ENCODE measurements at regions not wholly inside any gene's neighbourhood (a gene's known extent, or its start where the extent isn't known, plus 50 kb on each side); places are given as distances from the start of the nearest gene placed in this dataset.

- H3K4me1 ChIP-seq (ENCODE audit: control insufficient read depth, insufficient read depth, low read length): no peaks in the 10 kb centered on the region
- no peaks in the 10 kb centered on the region for H3K36me3 ChIP-seq (ENCODE audit: control insufficient read depth, insufficient read depth, low read length)
- BruUV-seq (replicated peaks): no TSS peak
- in situ Hi-C loops (cut with HindIII; ENCODE audit: low pct_unique_long_range_greater_than_20kb, low sequenced_read_pairs): no loop called here
- intact Hi-C loops (cut with micrococcal nuclease; ENCODE audit: unreplicated experiment): no loop called here
- peaks cover 6% of the 10 kb centered on the region; the same call in 1 of the 2 replicates for H3K27me3 ChIP-seq (ENCODE audit: control insufficient read depth, insufficient read depth, low read length)
- no peak overlapping the region for H3K27ac ChIP-seq (ENCODE audit: low read length)
- H3K9me3 ChIP-seq (ENCODE audit: control insufficient read depth, insufficient read depth, low read depth, low read length): no peaks in the 10 kb centered on the region
- no peak for ATAC-seq
- POLR2A ChIA-PET: no interaction called here
- TF ChIP-seq TCF7L2 (IDR thresholded peaks at IDR 0.05; ENCODE audit: low read depth, low read length): no peak
- no peak for TF ChIP-seq SIN3A (IDR thresholded peaks at IDR 0.05; ENCODE audit: borderline replicate concordance, insufficient read depth, low read depth, low read length)
- TF ChIP-seq CTCF (IDR thresholded peaks at IDR 0.05): no peak
- no peak for TF ChIP-seq POLR2AphosphoS5 (IDR thresholded peaks at IDR 0.05; ENCODE audit: low read depth, low read length)
- no peak for TF ChIP-seq REST (IDR thresholded peaks at IDR 0.05; ENCODE audit: insufficient read depth in 1 of 2, low read depth in 2 of 2, low read length in 1 of 2)
- DNase-seq (ENCODE audit: low read depth, low spot score): no peak
- no peak overlapping the region for H3K4me3 ChIP-seq (ENCODE audit: low read depth in 2 of 2, low read length in 2 of 2)
- CTCF ChIA-PET: no interaction called here
Measured at GRCh38 chr2:134776836-134777235, 58.0 kb upstream of the TMEM163 start.

GRCh38 chr2:134777593-134777992 lies 58.8 kb upstream of the TMEM163 start:
- Histone ChIP-seq H3K27me3 (ENCODE audit: control insufficient read depth, insufficient read depth, low read length) (peaks cover 6% of the 10 kb centered on the region; the same call in 1 of the 2 replicates), H3K4me1 (ENCODE audit: control insufficient read depth, insufficient read depth, low read length) (no peaks in the 10 kb centered on the region), H3K27ac (ENCODE audit: low read length) (no peak overlapping the region), H3K4me3 (ENCODE audit: low read depth in 2 of 2, low read length in 2 of 2) (no peak overlapping the region), H3K9me3 (ENCODE audit: control insufficient read depth, insufficient read depth, low read depth, low read length) (no peaks in the 10 kb centered on the region), H3K36me3 (ENCODE audit: control insufficient read depth, insufficient read depth, low read length) (no peaks in the 10 kb centered on the region)
- intact Hi-C loops (cut with micrococcal nuclease; ENCODE audit: unreplicated experiment): no loop called here
- no peak for DNase-seq (ENCODE audit: low read depth, low spot score)
- no peak for ATAC-seq
- POLR2A ChIA-PET: no interaction called here
- TF ChIP-seq POLR2AphosphoS5 (IDR thresholded peaks at IDR 0.05; ENCODE audit: low read depth, low read length): no peak
- CTCF ChIA-PET: interaction anchor here (0.7 kb wide), 1 partner anchor 57 kb away, joined by 5 read pairs; no protein-coding TSS in a partner anchor
- in situ Hi-C loops (cut with HindIII; ENCODE audit: low pct_unique_long_range_greater_than_20kb, low sequenced_read_pairs): no loop called here
- no TSS peak for BruUV-seq (replicated peaks)

GRCh38 chr2:134778372-134778771 lies 59.6 kb upstream of the TMEM163 start:
- Histone ChIP-seq H3K27ac (ENCODE audit: low read length) (no peak overlapping the region), H3K4me3 (ENCODE audit: low read depth in 2 of 2, low read length in 2 of 2) (no peak overlapping the region), H3K27me3 (ENCODE audit: control insufficient read depth, insufficient read depth, low read length) (peaks cover 6% of the 10 kb centered on the region; the same call in 1 of the 2 replicates), H3K36me3 (ENCODE audit: control insufficient read depth, insufficient read depth, low read length) (no peaks in the 10 kb centered on the region), H3K9me3 (ENCODE audit: control insufficient read depth, insufficient read depth, low read depth, low read length) (no peaks in the 10 kb centered on the region), H3K4me1 (ENCODE audit: control insufficient read depth, insufficient read depth, low read length) (no peaks in the 10 kb centered on the region)
- ChIA-PET POLR2A (no interaction called here), CTCF (no interaction called here)
- intact Hi-C loops (cut with micrococcal nuclease; ENCODE audit: unreplicated experiment) (no loop called here), in situ Hi-C loops (cut with HindIII; ENCODE audit: low pct_unique_long_range_greater_than_20kb, low sequenced_read_pairs) (no loop called here)
- 0 out of 2 replicates have a peak, but pooled peaks have one; percentile 72 for ATAC-seq
- TF ChIP-seq REST (IDR thresholded peaks at IDR 0.05; ENCODE audit: insufficient read depth in 1 of 2, low read depth in 2 of 2, low read length in 1 of 2) (no peak), CTCF (IDR thresholded peaks at IDR 0.05) (peak; percentile 73)
- DNase-seq (ENCODE audit: low read depth, low spot score): no peak
- BruUV-seq (replicated peaks): no TSS peak

Data from Panc1 (cell line).